NCI-H1092 treated with DMSO at 0.1 percent for 48 hours (cell line): ENCODE measurements at regions not wholly inside any gene's neighbourhood (a gene's known extent, or its start where the extent isn't known, plus 50 kb on each side); places are given as distances from the start of the nearest gene placed in this dataset.

Experiments
- DNase-seq: peaks from one replicate; lab custom pipeline; 2025; lab: John Stamatoyannopoulos, UW

DNA sequence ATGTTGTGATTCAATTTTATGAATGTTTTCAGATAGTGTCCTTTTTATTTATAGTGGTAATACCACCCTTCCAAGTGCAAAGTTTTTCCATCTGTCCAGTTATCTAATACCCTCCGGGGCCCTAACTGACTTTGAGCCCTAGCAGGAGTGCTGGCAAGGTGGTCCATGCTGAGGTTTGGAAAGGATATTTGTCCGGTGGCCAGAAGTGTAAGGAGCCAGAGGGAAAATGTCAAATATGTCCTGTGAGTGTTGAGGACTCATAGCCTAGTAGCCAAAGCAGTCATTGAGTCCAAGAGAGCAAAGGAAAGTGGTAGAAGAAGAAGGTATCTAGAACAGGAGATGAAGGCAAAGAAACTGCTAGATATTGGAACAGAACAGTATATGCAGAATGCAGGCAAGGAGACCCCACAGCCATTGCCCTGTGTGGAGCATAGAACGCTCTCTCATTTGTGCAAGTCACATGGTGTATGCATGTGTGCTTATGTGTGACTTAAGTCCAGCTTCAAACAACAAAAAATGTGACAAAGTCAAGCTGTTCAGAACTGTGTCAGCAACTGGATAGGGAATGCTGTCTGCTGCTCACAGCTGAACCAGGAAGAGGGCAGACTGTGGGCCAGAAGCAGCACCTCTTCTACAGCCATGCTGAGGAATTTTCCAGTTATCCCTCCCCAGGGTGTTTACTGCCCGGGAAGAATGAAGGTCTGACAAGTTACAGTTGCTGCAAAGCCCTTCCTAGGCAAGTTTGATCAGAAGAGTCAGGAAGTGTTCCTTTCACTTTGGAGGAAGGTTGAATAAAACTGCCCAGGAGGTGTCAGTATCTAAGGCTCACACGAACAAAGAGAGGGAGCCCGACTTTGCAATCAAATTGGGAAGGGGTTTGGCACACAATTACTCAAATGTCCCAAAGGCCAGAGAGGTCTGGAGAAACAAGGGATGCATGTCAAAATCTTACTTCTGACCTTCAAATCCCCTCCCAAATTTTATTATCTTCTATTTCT is 463.3 kb upstream of the DMAC1 start:
- no peak for DNase-seq

GRCh38 chr9:8261737-8262136 is 462.2 kb upstream of the DMAC1 start:
- no peak for DNase-seq

DNA sequence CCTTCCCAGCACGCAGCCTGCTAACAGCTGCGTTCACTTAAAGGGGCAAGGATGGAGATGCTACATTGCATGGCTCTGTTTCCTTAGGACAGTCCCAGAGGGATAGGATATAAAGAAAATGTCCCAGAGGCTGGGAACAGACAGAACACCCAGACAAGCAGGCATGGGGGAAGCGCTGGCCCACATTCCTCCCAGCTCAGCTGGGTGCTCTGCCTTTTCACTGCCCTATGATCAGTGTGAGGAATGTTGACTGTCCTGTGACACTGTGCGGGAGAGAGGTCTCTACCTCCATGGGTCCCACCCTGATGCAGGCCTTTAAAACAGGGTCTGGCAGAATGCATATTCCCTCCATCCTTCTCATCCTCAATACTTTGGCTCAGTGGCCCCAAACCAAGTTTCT is 459.4 kb upstream of the DMAC1 start:
- DNase-seq: no peak

DNA sequence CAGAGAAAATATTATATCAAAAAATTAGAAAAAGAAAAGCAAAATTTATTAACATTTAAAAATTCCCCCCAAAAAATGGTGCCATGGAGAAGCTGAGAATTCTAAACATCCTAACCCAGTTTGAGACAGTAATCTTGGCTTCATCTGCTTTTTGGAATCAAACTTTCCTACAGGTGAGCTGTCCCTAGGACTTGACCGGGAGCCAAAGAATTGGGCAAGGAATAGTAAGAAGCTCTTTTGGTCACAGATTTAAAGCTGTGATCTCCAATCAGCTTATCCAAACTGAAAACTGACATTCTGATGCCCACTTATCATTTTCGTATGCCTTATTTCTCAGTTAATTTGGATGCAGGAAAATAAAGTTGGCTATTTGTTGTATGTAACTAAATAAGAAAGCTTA is 457.3 kb upstream of the DMAC1 start:
- DNase-seq: no peak

DNA sequence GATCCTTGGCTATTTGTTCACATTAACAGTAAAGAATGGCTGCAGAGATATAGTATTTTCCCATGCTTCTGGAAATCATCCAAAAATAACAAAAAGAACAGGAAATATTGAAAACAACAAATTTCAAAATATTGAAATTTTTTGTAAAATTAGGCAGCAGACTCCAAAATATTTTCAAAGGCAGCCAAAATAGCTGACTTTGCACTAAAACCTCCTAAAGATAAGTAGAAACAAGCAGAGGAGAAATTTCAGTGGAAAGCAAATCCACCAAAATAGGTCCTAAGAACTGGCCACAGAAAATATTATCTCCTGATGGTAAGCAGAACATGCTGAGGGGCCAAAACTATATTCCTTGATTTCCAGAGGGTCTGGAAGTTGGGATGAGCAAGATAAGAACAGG is 456.3 kb upstream of the DMAC1 start:
- no peak for DNase-seq

DNA sequence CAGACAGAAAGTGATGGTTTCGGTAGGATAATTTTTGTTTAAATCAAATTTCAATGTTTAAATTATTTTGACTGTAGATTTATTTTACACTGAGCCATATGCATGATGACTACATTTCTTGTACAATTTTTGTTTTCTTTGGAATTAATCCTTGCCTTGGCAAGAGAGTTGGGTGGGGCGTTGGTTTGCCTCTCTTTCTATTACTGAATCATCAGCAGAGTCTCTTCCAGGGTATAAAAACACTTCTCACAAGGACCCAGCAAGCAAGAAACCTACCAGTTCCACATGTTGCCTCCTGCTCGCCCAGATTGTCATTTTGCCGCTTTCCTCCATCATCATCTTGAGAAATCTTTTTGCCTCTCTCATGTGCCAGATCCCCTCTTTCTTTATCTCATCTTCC is 455.0 kb upstream of the DMAC1 start:
- no peak for DNase-seq

GRCh38 chr9:8252445-8252844 is 452.9 kb upstream of the DMAC1 start:
- no peak for DNase-seq

- DNase-seq: no peak
Measured at GRCh38 chr9:8251566-8251965, 452.0 kb upstream of the DMAC1 start.

GRCh38 chr9:8244505-8245092 is 445.0 kb upstream of the DMAC1 start:
- no peak for DNase-seq

- no peak for DNase-seq
Measured at GRCh38 chr9:8241201-8241600, 441.6 kb upstream of the DMAC1 start.

DNA sequence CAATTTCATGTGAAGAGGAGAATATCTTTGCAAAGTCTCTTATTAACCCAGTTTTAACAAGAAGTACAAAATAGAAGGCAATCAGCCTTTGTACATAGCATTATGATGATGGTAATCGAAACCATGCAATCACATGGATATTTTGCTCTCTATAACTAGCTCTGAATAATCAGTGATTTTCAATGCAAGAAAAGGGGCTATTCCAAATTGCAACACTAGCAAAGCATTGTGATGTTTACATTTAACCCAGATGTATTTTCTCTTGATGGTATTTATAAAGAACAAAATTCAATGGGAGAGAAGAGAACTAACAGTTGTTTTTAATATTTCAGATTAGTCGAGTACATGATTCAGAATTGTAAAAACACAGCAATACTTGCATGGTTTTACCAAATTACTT is 437.5 kb upstream of the DMAC1 start:
- DNase-seq: no peak

- DNase-seq: no peak
Measured at GRCh38 chr9:8235489-8235888, 435.9 kb upstream of the DMAC1 start.

GRCh38 chr9:8234316-8234715 is 434.7 kb upstream of the DMAC1 start:
- DNase-seq: no peak

DNA sequence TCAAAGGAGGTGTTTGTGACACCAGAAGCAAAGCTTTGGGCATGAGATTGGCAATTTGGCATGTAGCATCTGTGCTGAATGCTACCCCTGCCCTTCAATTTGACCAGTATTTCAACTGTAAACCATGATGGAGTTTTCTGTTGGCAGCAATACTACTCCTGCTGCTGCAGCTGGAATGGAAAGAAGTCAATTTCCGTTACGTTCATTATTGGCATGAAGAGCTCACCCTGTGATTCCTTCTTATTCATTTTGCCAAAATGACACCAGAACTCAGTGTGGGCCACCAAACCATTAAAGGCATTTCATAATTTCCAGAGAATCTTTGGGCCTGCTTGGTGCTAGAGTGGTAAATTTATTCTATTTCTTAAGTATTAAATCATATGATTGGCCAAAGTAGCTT is 433.1 kb upstream of the DMAC1 start:
- no peak for DNase-seq

- no peak for DNase-seq
Measured at GRCh38 chr9:8229226-8229625, 429.6 kb upstream of the DMAC1 start.

DNA sequence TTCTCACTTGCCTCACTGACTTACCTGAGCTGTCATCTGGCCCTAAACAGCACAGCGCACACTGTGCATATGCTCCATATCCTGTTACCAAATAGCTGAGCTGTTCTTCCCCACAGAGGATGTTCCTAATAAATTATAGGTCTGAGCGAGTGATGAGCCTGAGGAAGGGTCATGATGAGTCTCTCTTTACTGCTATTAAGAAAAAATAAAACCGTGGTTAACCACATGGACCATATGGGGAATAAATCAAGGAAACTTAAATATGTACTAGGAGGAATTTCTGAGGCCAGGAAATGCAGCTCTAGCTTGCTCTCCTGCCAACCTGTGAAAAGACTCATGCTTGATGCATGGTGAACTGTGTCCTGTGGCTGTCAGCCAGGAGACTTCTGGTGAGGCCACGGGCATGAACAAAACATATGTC is 424.8 kb upstream of the DMAC1 start:
- DNase-seq: no peak

GRCh38 chr9:8223861-8224260 is 424.3 kb upstream of the DMAC1 start:
- DNase-seq: no peak

DNA sequence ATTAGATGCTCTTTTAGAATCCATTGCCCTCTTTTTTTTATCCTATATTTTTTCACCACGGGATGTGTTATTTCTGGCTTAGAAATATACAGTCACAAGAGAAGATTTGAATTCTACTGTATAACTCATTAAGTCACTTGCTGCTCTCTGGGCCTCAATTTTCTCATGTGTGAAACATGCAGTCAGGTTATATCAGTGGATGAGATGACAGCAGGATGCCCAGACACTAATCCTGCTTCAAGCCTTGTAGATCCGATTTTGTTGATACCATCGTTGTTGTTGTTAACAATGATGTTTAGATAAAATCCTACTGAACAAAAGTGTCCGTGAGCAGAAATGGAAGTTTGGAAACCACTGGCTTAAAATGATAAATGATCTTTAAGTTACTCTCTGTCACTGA is 421.9 kb upstream of the DMAC1 start:
- DNase-seq: no peak

DNA sequence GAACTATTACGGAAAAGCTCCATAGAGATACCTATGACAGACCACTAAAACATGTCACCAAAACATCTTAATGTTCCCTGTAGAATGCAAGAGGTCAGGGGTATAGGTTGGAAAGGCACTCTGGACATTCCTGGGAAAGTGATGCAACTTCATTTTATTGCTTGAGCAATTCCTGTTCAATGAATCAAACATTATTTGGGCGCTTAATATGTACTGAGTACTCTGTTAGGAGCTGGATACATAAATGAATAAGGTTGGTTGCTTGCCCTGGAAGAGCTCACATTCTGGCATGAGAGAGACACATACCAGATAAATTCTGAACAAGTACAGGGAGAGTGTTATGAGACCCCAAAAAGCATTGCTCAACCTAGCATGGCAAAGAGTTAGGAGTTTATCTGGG is 408.9 kb upstream of the DMAC1 start:
- DNase-seq: no peak

DNA sequence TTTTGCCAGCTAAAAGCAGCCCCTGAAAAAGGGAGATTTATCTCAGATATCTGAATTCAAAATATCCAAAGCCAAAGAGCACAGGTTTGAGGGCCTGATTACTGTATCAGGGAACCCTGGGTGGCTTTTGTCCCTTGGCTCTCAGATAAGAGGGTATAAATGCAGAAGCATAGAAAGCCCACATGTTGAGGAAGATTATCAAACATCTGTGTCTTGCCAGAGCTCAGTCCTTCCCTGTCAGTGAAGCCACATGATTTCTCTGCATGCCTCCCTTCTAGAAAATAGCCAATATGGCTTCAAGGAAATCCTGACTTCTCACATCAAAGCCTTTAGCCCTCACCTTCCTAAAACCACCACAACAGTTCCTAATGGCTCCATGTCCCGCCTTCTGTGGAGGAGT is 408.0 kb upstream of the DMAC1 start:
- DNase-seq: no peak

DNA sequence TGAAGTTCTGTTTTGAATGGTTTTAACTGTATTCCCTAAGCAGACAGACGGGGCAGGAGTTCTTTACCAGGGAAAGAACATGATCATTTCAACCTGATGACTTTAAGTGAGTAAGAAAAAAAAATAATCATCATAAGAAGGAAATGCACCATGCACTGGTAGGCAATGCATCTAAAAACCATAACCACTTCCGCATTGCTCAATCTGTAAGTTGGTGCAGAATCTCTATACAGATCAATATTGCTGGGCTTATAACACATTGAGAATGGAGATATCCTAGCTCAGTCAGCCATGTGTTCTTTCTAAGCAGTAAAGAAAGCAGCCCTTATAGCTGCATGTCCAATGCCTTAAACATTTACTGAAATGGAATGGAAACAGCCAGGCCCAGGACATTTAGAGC is 407.1 kb upstream of the DMAC1 start:
- DNase-seq: no peak

GRCh38 chr9:8205576-8205975 is 406.0 kb upstream of the DMAC1 start:
- DNase-seq: no peak

DNA sequence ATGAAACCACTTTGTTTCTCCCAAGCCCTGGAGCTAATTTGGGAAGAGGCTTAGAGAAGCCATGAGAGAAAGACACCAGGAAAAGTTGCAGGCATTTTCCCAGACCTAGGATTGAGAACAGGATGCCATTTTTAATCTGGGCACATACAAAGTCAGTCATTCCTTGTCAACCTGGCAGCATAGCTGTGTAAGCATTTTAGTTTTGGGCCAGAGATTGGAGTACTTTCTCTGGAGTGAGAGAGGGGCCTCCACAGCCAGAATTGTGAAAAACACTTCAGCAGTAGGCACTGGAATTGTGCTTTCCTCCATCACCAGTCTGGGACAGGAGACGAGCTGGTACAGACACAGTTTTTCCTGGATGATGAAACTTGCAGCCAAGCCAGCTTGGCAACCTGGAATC is 390.3 kb upstream of the DMAC1 start:
- DNase-seq: no peak
